Gastroesophageal sphincter (tissue), 3 donors: ENCODE measurements at regions not wholly inside any gene's neighbourhood (a gene's known extent, or its start where the extent isn't known, plus 50 kb on each side); places are given as distances from the start of the nearest gene placed in this dataset.

ENCODE experiments used
- EP300 ChIP-seq: sonication (generic); formaldehyde crosslinking; IDR thresholded peaks from one replicate; pipeline ENCODE4 v1.6.1; 2017; ENCODE audit warnings: antibody characterized with exemption, mild to moderate bottlenecking
- POLR2A ChIP-seq, 2 donors: fragments of 450-650 bp; IDR thresholded peaks; one replicate each; pipeline ENCODE4 v1.6.1; 2017; ENCODE audit warnings: antibody characterized with exemption in 2 of 2, mild to moderate bottlenecking in 2 of 2, moderate library complexity in 1 of 2
- POLR2AphosphoS5 ChIP-seq: sonication (generic); formaldehyde crosslinking; IDR thresholded peaks from one replicate; pipeline ENCODE4 v1.6.1; 2017; ENCODE audit warnings: antibody characterized with exemption
- TF ChIP-seq, protein P1 (sequence below), 4 experiments: fragments of 200-600 bp in 2 of 4; fragments of 450-650 bp in 2 of 4; sonication (generic) in 1 of 4; IDR thresholded peaks; one replicate each; pipeline ENCODE4 v1.5.1; 2017 to 2019; ENCODE audit warnings: antibody characterized with exemption in 4 of 4, mild to moderate bottlenecking in 2 of 4, moderate library complexity in 2 of 4

DNA sequence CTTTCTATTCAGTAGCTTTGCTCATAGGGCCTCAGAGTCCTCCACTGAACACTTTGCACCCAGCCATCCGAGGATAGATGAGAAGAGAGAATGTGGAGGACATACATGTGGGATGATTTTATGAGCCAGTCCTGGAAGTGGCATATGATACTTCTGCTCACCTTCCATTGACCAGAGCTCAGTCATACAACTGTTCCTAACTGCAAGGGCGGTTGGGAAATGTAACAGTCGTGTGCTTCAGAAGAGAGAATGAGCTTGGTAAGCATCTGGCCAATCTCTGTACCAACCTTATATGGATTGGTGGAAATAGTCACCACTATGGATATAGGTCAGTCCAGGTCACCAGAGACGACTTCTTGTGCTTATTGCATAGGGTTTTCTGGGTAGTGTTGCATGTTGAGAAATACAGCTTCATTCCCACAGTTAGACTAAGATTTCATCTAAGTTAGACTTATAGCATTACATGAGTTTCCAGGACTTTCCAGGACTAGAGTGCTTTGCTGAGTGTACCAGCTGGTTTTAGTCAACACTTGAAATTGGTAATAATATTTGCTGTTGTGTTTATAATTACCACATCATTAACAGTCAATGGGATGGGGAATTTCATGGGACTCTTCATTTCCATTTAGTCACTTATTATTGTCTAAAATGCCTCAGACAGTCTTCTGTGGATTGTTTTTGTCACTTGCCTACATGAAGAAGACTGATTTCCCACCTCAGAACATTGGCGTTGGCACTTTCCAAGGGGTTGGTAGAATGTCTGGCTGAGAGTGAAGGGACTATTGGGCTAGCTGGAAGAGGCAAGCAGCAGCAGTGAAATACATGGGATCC is 214.5 kb upstream of the ROPN1 start:
- TF ChIP-seq POLR2AphosphoS5 (no peak), POLR2A (IDR thresholded peaks at IDR 0.05) (no peak), EP300 (no peak)
- TF ChIP-seq, protein P1, sequence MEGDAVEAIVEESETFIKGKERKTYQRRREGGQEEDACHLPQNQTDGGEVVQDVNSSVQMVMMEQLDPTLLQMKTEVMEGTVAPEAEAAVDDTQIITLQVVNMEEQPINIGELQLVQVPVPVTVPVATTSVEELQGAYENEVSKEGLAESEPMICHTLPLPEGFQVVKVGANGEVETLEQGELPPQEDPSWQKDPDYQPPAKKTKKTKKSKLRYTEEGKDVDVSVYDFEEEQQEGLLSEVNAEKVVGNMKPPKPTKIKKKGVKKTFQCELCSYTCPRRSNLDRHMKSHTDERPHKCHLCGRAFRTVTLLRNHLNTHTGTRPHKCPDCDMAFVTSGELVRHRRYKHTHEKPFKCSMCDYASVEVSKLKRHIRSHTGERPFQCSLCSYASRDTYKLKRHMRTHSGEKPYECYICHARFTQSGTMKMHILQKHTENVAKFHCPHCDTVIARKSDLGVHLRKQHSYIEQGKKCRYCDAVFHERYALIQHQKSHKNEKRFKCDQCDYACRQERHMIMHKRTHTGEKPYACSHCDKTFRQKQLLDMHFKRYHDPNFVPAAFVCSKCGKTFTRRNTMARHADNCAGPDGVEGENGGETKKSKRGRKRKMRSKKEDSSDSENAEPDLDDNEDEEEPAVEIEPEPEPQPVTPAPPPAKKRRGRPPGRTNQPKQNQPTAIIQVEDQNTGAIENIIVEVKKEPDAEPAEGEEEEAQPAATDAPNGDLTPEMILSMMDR (IDR thresholded peaks at IDR 0.05), result no peak
